ENCODE measurements at regions not wholly inside any gene's neighbourhood (a gene's known extent, or its start where the extent isn't known, plus 50 kb on each side); places are given as distances from the start of the nearest gene placed in this dataset.

GRCh38 chr1:240005997-240006650 lies 85.6 kb upstream of the FMN2 start:
- Histone ChIP-seq H3K36me3 (ENCODE audit: control insufficient read depth in 5 of 5, insufficient read depth in 5 of 5, low read length in 5 of 5) (no peaks in the 10 kb centered on the region), H3K4me3 (ENCODE audit: low read depth in 1 of 5, low read length in 5 of 5) (no peak overlapping the region), H3K27ac (ENCODE audit: low read depth, low read length) (no peak overlapping the region), H3K4me1 (ENCODE audit: control insufficient read depth in 5 of 5, insufficient read depth in 5 of 5, low read length in 5 of 5) (no peaks in the 10 kb centered on the region), H3K9ac (ENCODE audit: low read length in 5 of 5) (no peak overlapping the region), H3K9me3 (ENCODE audit: control insufficient read depth in 5 of 5, low read length in 5 of 5) (peaks cover 0 to 12% (median 9%) of the 10 kb centered on the region in 5 donors), H3K27me3 (ENCODE audit: control insufficient read depth in 5 of 5, insufficient read depth in 4 of 5, low read length in 5 of 5) (peaks cover under 1 to 8% (median 5%) of the 10 kb centered on the region in 5 donors)

DNA sequence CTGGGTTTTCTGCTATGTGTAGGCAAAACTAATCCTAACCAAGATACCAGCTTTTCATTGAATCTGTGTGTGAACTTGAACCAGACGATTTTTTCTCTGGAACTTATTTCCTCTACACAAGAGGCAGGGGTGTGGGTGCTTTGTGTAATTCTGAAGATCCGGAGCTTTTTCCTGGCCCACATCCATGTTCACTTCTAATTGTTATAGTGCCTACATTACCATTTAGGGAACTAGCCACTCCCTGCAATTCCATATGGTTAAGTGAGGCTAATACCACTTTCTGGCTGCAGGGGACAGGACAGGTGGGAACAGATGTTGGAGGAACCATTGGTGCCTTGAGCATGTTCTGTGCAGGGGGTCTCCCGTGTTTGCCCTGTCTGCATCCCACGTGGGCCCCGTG lies 83.4 kb upstream of the FMN2 start:
- peaks cover 0 to 12% (median 2%) of the 10 kb centered on the region in 5 donors for H3K27me3 ChIP-seq (ENCODE audit: control insufficient read depth in 5 of 5, insufficient read depth in 4 of 5, low read length in 5 of 5)
- H3K9me3 ChIP-seq (ENCODE audit: control insufficient read depth in 5 of 5, low read length in 5 of 5): peaks cover 0 to 12% (median 10%) of the 10 kb centered on the region in 5 donors
- H3K36me3 ChIP-seq (ENCODE audit: control insufficient read depth in 5 of 5, insufficient read depth in 5 of 5, low read length in 5 of 5): no peaks in the 10 kb centered on the region
- no peaks in the 10 kb centered on the region for H3K4me1 ChIP-seq (ENCODE audit: control insufficient read depth in 5 of 5, insufficient read depth in 5 of 5, low read length in 5 of 5)
- no peak overlapping the region for H3K9ac ChIP-seq (ENCODE audit: low read length in 5 of 5)
- H3K27ac ChIP-seq (ENCODE audit: low read depth, low read length): no peak overlapping the region
- no peak overlapping the region for H3K4me3 ChIP-seq (ENCODE audit: low read depth in 1 of 5, low read length in 5 of 5)

DNA sequence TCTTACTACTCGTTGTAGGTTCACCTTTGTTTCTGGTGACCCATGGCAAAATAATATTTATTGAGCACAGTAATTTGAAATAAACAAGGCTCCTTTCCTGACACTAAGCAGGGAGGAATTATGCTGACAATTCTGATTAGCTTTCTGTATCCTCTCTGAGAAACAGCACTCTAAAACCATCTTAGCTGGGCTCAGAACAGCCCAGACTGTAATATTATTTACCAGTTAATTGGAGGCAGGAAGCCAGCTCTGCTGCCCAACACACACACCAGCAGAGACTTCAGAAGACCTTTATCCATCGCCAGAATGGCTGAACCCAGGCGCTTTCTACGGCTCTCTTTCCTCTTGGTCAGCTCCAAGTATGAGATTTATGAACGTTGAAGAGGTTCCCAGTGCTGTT lies 77.6 kb upstream of the FMN2 start:
- peaks cover 0 to 8% (median 2%) of the 10 kb centered on the region in 5 donors for H3K27me3 ChIP-seq (ENCODE audit: control insufficient read depth in 5 of 5, insufficient read depth in 4 of 5, low read length in 5 of 5)
- H3K36me3 ChIP-seq (ENCODE audit: control insufficient read depth in 5 of 5, insufficient read depth in 5 of 5, low read length in 5 of 5): no peaks in the 10 kb centered on the region
- H3K4me3 ChIP-seq (ENCODE audit: low read depth in 1 of 5, low read length in 5 of 5): no peak overlapping the region
- peaks cover 0 to 12% (median 11%) of the 10 kb centered on the region in 5 donors for H3K9me3 ChIP-seq (ENCODE audit: control insufficient read depth in 5 of 5, low read length in 5 of 5)
- H3K9ac ChIP-seq (ENCODE audit: low read length in 5 of 5): no peak overlapping the region
- H3K4me1 ChIP-seq (ENCODE audit: control insufficient read depth in 5 of 5, insufficient read depth in 5 of 5, low read length in 5 of 5): no peaks in the 10 kb centered on the region
- no peak overlapping the region for H3K27ac ChIP-seq (ENCODE audit: low read depth, low read length)

DNA sequence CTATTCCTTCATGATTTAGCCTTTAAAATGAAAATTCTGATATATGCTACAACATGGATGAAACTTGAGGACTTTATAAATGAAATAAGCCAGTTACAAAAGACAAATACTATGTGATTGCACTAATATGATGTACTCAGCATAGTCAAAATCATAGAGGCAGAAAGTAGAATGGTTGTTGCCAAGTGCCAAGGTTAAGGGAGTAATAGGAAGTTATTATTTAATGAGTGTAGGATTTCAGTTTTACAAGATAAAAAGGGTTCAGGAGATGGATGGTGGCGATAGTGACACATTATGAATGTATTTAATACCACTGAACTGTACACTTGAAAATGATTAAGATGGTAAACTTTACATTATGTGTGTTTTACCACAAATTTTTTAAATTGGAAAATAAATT lies 73.1 kb upstream of the FMN2 start:
- no peaks in the 10 kb centered on the region for H3K4me1 ChIP-seq (ENCODE audit: control insufficient read depth in 5 of 5, insufficient read depth in 5 of 5, low read length in 5 of 5)
- no peaks in the 10 kb centered on the region for H3K27me3 ChIP-seq (ENCODE audit: control insufficient read depth in 5 of 5, insufficient read depth in 4 of 5, low read length in 5 of 5)
- H3K27ac ChIP-seq (ENCODE audit: low read depth, low read length): no peak overlapping the region

DNA sequence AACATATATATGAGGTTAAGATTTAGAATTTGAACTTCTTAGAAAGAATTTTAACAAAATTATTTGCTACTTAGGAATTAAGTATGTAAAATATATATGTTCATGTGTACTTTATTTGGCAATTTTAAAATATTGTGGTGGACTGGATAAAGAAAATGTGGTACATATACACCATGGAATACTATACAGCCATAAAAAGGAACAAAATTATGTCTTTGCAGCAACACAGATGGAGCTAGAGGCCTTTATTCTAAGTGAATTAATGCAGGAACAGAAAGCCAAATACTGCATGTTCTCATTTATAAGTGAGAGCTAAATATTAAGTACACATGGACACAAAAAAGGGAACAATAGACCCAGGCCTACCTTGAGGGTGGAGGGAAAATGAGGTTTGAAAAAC lies 72.2 kb upstream of the FMN2 start:
- no peaks in the 10 kb centered on the region for H3K4me1 ChIP-seq (ENCODE audit: control insufficient read depth in 5 of 5, insufficient read depth in 5 of 5, low read length in 5 of 5)
- no peak overlapping the region for H3K27ac ChIP-seq (ENCODE audit: low read depth, low read length)

More for the DNA sequence above, 73.1 kb upstream of the FMN2 start:
- Histone ChIP-seq H3K9ac (ENCODE audit: low read length in 5 of 5) (no peak overlapping the region), H3K36me3 (ENCODE audit: control insufficient read depth in 5 of 5, insufficient read depth in 5 of 5, low read length in 5 of 5) (no peaks in the 10 kb centered on the region), H3K9me3 (ENCODE audit: control insufficient read depth in 5 of 5, low read length in 5 of 5) (peaks cover 0 to 2% (median 0%) of the 10 kb centered on the region in 5 donors), H3K4me3 (ENCODE audit: low read depth in 1 of 5, low read length in 5 of 5) (no peak overlapping the region)

GRCh38 chr1:240020871-240021270 lies 70.8 kb upstream of the FMN2 start:
- Histone ChIP-seq H3K9me3 (ENCODE audit: control insufficient read depth in 5 of 5, low read length in 5 of 5) (peaks cover 0 to 2% (median 0%) of the 10 kb centered on the region in 5 donors), H3K27ac (ENCODE audit: low read depth, low read length) (no peak overlapping the region), H3K4me3 (ENCODE audit: low read depth in 1 of 5, low read length in 5 of 5) (no peak overlapping the region), H3K4me1 (ENCODE audit: control insufficient read depth in 5 of 5, insufficient read depth in 5 of 5, low read length in 5 of 5) (no peaks in the 10 kb centered on the region), H3K9ac (ENCODE audit: low read length in 5 of 5) (no peak overlapping the region), H3K36me3 (ENCODE audit: control insufficient read depth in 5 of 5, insufficient read depth in 5 of 5, low read length in 5 of 5) (no peaks in the 10 kb centered on the region), H3K27me3 (ENCODE audit: control insufficient read depth in 5 of 5, insufficient read depth in 4 of 5, low read length in 5 of 5) (no peaks in the 10 kb centered on the region)

More for the DNA sequence above, 72.2 kb upstream of the FMN2 start:
- peaks cover 0 to 2% (median 0%) of the 10 kb centered on the region in 5 donors for H3K9me3 ChIP-seq (ENCODE audit: control insufficient read depth in 5 of 5, low read length in 5 of 5)
- H3K9ac ChIP-seq (ENCODE audit: low read length in 5 of 5): no peak overlapping the region
- no peaks in the 10 kb centered on the region for H3K36me3 ChIP-seq (ENCODE audit: control insufficient read depth in 5 of 5, insufficient read depth in 5 of 5, low read length in 5 of 5)
- no peak overlapping the region for H3K4me3 ChIP-seq (ENCODE audit: low read depth in 1 of 5, low read length in 5 of 5)
- H3K27me3 ChIP-seq (ENCODE audit: control insufficient read depth in 5 of 5, insufficient read depth in 4 of 5, low read length in 5 of 5): no peaks in the 10 kb centered on the region

- no peak overlapping the region for H3K27ac ChIP-seq (ENCODE audit: low read depth, low read length)
- peaks cover 0 to 2% (median 0%) of the 10 kb centered on the region in 5 donors for H3K9me3 ChIP-seq (ENCODE audit: control insufficient read depth in 5 of 5, low read length in 5 of 5)
- H3K4me1 ChIP-seq (ENCODE audit: control insufficient read depth in 5 of 5, insufficient read depth in 5 of 5, low read length in 5 of 5): no peaks in the 10 kb centered on the region
- no peaks in the 10 kb centered on the region for H3K27me3 ChIP-seq (ENCODE audit: control insufficient read depth in 5 of 5, insufficient read depth in 4 of 5, low read length in 5 of 5)
- H3K4me3 ChIP-seq (ENCODE audit: low read depth in 1 of 5, low read length in 5 of 5): no peak overlapping the region
- H3K36me3 ChIP-seq (ENCODE audit: control insufficient read depth in 5 of 5, insufficient read depth in 5 of 5, low read length in 5 of 5): no peaks in the 10 kb centered on the region
- H3K9ac ChIP-seq (ENCODE audit: low read length in 5 of 5): no peak overlapping the region
Observed at GRCh38 chr1:240021709-240022108, 70.0 kb upstream of the FMN2 start.

DNA sequence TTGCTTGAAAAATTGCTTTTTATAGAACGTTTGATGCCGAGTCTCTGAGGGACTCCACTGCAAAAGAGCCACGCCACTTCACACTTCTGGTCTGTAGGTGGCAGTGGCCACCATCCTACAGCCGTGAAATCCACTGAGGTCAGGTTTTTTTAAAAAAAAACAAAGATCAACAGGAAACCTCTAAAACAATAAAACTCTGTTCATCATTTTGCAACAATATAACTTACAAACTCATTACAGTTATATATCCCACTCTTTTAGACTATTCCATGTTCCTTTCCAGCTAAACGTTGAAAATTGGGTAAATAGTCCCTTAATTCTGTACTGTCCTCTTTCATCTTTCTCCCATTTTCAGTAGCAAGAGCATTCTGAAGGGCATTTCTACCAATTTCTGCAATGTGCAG lies 64.6 kb upstream of the FMN2 start:
- Histone ChIP-seq H3K27ac (ENCODE audit: low read depth, low read length) (no peak overlapping the region), H3K4me1 (ENCODE audit: control insufficient read depth in 5 of 5, insufficient read depth in 5 of 5, low read length in 5 of 5) (no peaks in the 10 kb centered on the region), H3K36me3 (ENCODE audit: control insufficient read depth in 5 of 5, insufficient read depth in 5 of 5, low read length in 5 of 5) (no peaks in the 10 kb centered on the region), H3K27me3 (ENCODE audit: control insufficient read depth in 5 of 5, insufficient read depth in 4 of 5, low read length in 5 of 5) (no peaks in the 10 kb centered on the region), H3K9me3 (ENCODE audit: control insufficient read depth in 5 of 5, low read length in 5 of 5) (no peaks in the 10 kb centered on the region), H3K4me3 (ENCODE audit: low read depth in 1 of 5, low read length in 5 of 5) (no peak overlapping the region), H3K9ac (ENCODE audit: low read length in 5 of 5) (no peak overlapping the region)

GRCh38 chr1:240029418-240029817 lies 62.3 kb upstream of the FMN2 start:
- Histone ChIP-seq H3K27me3 (ENCODE audit: control insufficient read depth in 5 of 5, insufficient read depth in 4 of 5, low read length in 5 of 5) (no peaks in the 10 kb centered on the region), H3K27ac (ENCODE audit: low read depth, low read length) (no peak overlapping the region), H3K4me1 (ENCODE audit: control insufficient read depth in 5 of 5, insufficient read depth in 5 of 5, low read length in 5 of 5) (no peaks in the 10 kb centered on the region), H3K9me3 (ENCODE audit: control insufficient read depth in 5 of 5, low read length in 5 of 5) (no peaks in the 10 kb centered on the region), H3K4me3 (ENCODE audit: low read depth in 1 of 5, low read length in 5 of 5) (no peak overlapping the region), H3K9ac (ENCODE audit: low read length in 5 of 5) (no peak overlapping the region), H3K36me3 (ENCODE audit: control insufficient read depth in 5 of 5, insufficient read depth in 5 of 5, low read length in 5 of 5) (no peaks in the 10 kb centered on the region)

GRCh38 chr1:240030236-240030635 lies 61.4 kb upstream of the FMN2 start:
- H3K4me3 ChIP-seq (ENCODE audit: low read depth in 1 of 5, low read length in 5 of 5): no peak overlapping the region
- no peaks in the 10 kb centered on the region for H3K4me1 ChIP-seq (ENCODE audit: control insufficient read depth in 5 of 5, insufficient read depth in 5 of 5, low read length in 5 of 5)
- H3K27ac ChIP-seq (ENCODE audit: low read depth, low read length): no peak overlapping the region
- no peaks in the 10 kb centered on the region for H3K27me3 ChIP-seq (ENCODE audit: control insufficient read depth in 5 of 5, insufficient read depth in 4 of 5, low read length in 5 of 5)
- no peak overlapping the region for H3K9ac ChIP-seq (ENCODE audit: low read length in 5 of 5)
- H3K9me3 ChIP-seq (ENCODE audit: control insufficient read depth in 5 of 5, low read length in 5 of 5): no peaks in the 10 kb centered on the region
- no peaks in the 10 kb centered on the region for H3K36me3 ChIP-seq (ENCODE audit: control insufficient read depth in 5 of 5, insufficient read depth in 5 of 5, low read length in 5 of 5)
